SK-N-SH (cell line): ENCODE measurements at regions not wholly inside any gene's neighbourhood (a gene's known extent, or its start where the extent isn't known, plus 50 kb on each side); places are given as distances from the start of the nearest gene placed in this dataset.

Experiments
- CTCF ChIA-PET: fragments of 300-600, 350-600 bp; formaldehyde crosslinking; extraction: SDS; loops from one replicate; lab custom pipeline; 2021; lab: Yijun Ruan, JAX
- POLR2A ChIA-PET: fragments of 350-600 bp; sonication (Branson Sonifier 250); formaldehyde crosslinking; extraction: SDS; loops from one replicate; lab custom pipeline; 2020; ENCODE audit warnings: antibody characterized with exemption, inconsistent platforms; lab: Yijun Ruan, JAX
- DNase-seq: peaks from one replicate; pipeline ENCODE4 v3.0.0; 2012
- H2AFZ ChIP-seq: fragments of 200-600 bp; sonication (generic); 2 replicates; pipeline ENCODE4 v1.8.1; 2016; ENCODE audit warnings: antibody characterized with exemption, mild to moderate bottlenecking, low read depth
- H3F3A ChIP-seq: fragments of 200-600 bp; sonication (generic); replicated peaks from 2 replicates; pipeline ENCODE3; 2016; ENCODE audit warnings: antibody characterized with exemption, mild to moderate bottlenecking; ENCODE audit not compliant: insufficient read depth
- H3K27ac ChIP-seq, 2 experiments: fragments of 200-500 bp in 1 of 2; fragments of 200-600 bp in 1 of 2; sonication (Bioruptor generic) in 1 of 2; sonication (generic), shearing (Covaris generic) in 1 of 2; 2 replicates each; pipeline versions ENCODE4 v1.5.1 to v1.6.1; 2014 to 2016; ENCODE audit warnings: low read depth in 2 of 2, inconsistent platforms in 1 of 2, low read length in 1 of 2, mild to moderate bottlenecking in 1 of 2, mixed read lengths in 1 of 2
- H3K27me3 ChIP-seq: fragments of 200-600 bp; sonication (generic), shearing (Covaris generic); 2 replicates; pipeline ENCODE4 v1.6.1; 2016; ENCODE audit warnings: mixed run types; ENCODE audit not compliant: insufficient read depth
- H3K36me3 ChIP-seq, 2 experiments: fragments of 200-500 bp in 1 of 2; fragments of 200-600 bp in 1 of 2; sonication (Bioruptor generic) in 1 of 2; sonication (generic) in 1 of 2; replicated peaks in 1 of 2; 2 replicates each; pipeline versions ENCODE3 to v1.5.1; 2014 to 2016; ENCODE audit warnings: low read length in 1 of 2, mild to moderate bottlenecking in 1 of 2; ENCODE audit not compliant: insufficient read depth in 2 of 2, control insufficient read depth in 1 of 2
- H3K4me1 ChIP-seq, 2 experiments: fragments of 200-500 bp in 1 of 2; fragments of 200-600 bp in 1 of 2; sonication (Bioruptor generic) in 1 of 2; sonication (generic), shearing (Covaris generic) in 1 of 2; 2 replicates each; pipeline versions ENCODE4 v1.5.1 to v1.6.1; 2014 to 2016; ENCODE audit warnings: low read depth in 1 of 2, low read length in 1 of 2, mixed run types in 1 of 2; ENCODE audit not compliant: insufficient read depth in 2 of 2, control insufficient read depth in 1 of 2
- H3K4me2 ChIP-seq: fragments of 200-600 bp; sonication (generic), shearing (Covaris generic); 2 replicates; pipeline ENCODE4 v1.6.1; 2017; ENCODE audit warnings: mixed run types
- H3K4me3 ChIP-seq, 2 experiments: fragments of 200-500 bp in 1 of 2; fragments of 200-600 bp in 1 of 2; sonication (Bioruptor generic) in 1 of 2; sonication (generic), shearing (Covaris generic) in 1 of 2; 2 replicates each; pipeline versions ENCODE4 v1.5.1 to v1.8.1; 2014 to 2016; ENCODE audit warnings: low read depth in 2 of 2, inconsistent platforms in 1 of 2, low read length in 1 of 2, mild to moderate bottlenecking in 1 of 2, mixed read lengths in 1 of 2, moderate library complexity in 1 of 2
- H3K79me2 ChIP-seq: fragments of 200-600 bp; sonication (generic); 2 replicates; pipeline ENCODE4 v1.8.1; 2017; ENCODE audit warnings: mild to moderate bottlenecking; ENCODE audit not compliant: insufficient read depth
- H3K9ac ChIP-seq: fragments of 200-600 bp; sonication (generic); 2 replicates; pipeline ENCODE4 v1.6.1; 2017; ENCODE audit warnings: mixed run types
- H3K9me2 ChIP-seq: fragments of 200-600 bp; sonication (generic); 2 replicates; pipeline ENCODE4 v1.6.1; 2017; ENCODE audit warnings: mixed run types
- H3K9me3 ChIP-seq: fragments of 200-600 bp; sonication (generic); 2 replicates; pipeline ENCODE4 v1.6.1; 2017; ENCODE audit warnings: mixed run types, mild to moderate bottlenecking, moderate library complexity
- H4K20me1 ChIP-seq: fragments of 200-600 bp; sonication (generic); 2 replicates; pipeline ENCODE4 v1.6.1; 2017; ENCODE audit warnings: mild to moderate bottlenecking, mixed run types; ENCODE audit not compliant: insufficient read depth
- CHD2 ChIP-seq: fragments of 150-350 bp; IDR thresholded peaks from 2 replicates; pipeline ENCODE4 v1.6.1; 2018; ENCODE audit warnings: low read length; ENCODE audit not compliant: partially characterized antibody
- CTCF ChIP-seq: fragments of 200-600 bp; sonication (generic); IDR thresholded peaks from 2 replicates; pipeline ENCODE4 v1.6.1; 2017; ENCODE audit warnings: antibody characterized with exemption, mild to moderate bottlenecking, moderate library complexity
- ELF1 ChIP-seq: IDR thresholded peaks from 2 replicates; pipeline ENCODE4 v1.4.0; 2012
- EZH2phosphoT487 ChIP-seq: fragments of 200-600 bp; sonication (generic); IDR thresholded peaks from 2 replicates; pipeline ENCODE4 v1.6.1; 2017; ENCODE audit warnings: low read depth, mixed run types, mild to moderate bottlenecking, antibody characterized with exemption, moderate library complexity, borderline replicate concordance
- FOXM1 ChIP-seq: IDR thresholded peaks from 2 replicates; pipeline ENCODE4 v1.4.0; 2012; ENCODE audit warnings: low read depth, mild to moderate bottlenecking
- MAX ChIP-seq: IDR thresholded peaks from 2 replicates; pipeline ENCODE4 v1.4.0; 2012; ENCODE audit warnings: low read depth
- MEF2A ChIP-seq: IDR thresholded peaks from 2 replicates; pipeline ENCODE4 v1.4.0; 2012; ENCODE audit warnings: low read depth, borderline replicate concordance
- MXI1 ChIP-seq: IDR thresholded peaks from 2 replicates; pipeline ENCODE4 v1.6.1; 2012; ENCODE audit warnings: mild to moderate bottlenecking, low read depth, low read length, improper control_type of control experiment
- REST ChIP-seq: IDR thresholded peaks from 2 replicates; pipeline ENCODE4 v1.6.1; 2012; ENCODE audit warnings: mild to moderate bottlenecking, low read depth, low read length, moderate library complexity
- RXRA ChIP-seq: IDR thresholded peaks from 2 replicates; pipeline ENCODE4 v1.4.0; 2012; ENCODE audit warnings: low read depth, mild to moderate bottlenecking, borderline replicate concordance
- SIN3A ChIP-seq: IDR thresholded peaks from 2 replicates; pipeline ENCODE4 v1.6.1; 2012; ENCODE audit warnings: low read depth, mild to moderate bottlenecking, low read length, moderate library complexity, borderline replicate concordance
- TAF1 ChIP-seq: IDR thresholded peaks from 2 replicates; pipeline ENCODE4 v1.6.1; 2012; ENCODE audit warnings: low read depth, mild to moderate bottlenecking, low read length, moderate library complexity, borderline replicate concordance
- TEAD4 ChIP-seq: IDR thresholded peaks from 2 replicates; pipeline ENCODE4 v1.4.0; 2012; ENCODE audit warnings: mild to moderate bottlenecking, borderline replicate concordance; ENCODE audit not compliant: insufficient read depth
- USF1 ChIP-seq: IDR thresholded peaks from 2 replicates; pipeline ENCODE4 v1.4.0; 2012; ENCODE audit warnings: low read depth, borderline replicate concordance
- YY1 ChIP-seq: IDR thresholded peaks from 2 replicates; pipeline ENCODE4 v1.4.0; 2012; ENCODE audit warnings: low read depth, mild to moderate bottlenecking
- WGBS: methylation state at CpG from one replicate; pipeline ENCODE4 v1.1.6; 2017; ENCODE audit warnings: low lambda C conversion rate; 5-methylcytosine and 5-hydroxymethylcytosine counted together

GRCh38 chr16:72406390-72406789 is 234.4 kb upstream of the PMFBP1 start:
- CTCF ChIA-PET, result interaction anchor here (0.9 to 1.1 kb wide), 2 partner anchors 19 to 164 kb away, joined by 3 read pairs; no protein-coding TSS in a partner anchor
- Histone ChIP-seq H3K27me3 (no peaks in the 10 kb centered on the region), H3K9me3 (peaks cover 11% of the 10 kb centered on the region; the same call in 1 of the 2 replicates), H3K4me2 (no peak overlapping the region), H3K9me2 (no peaks in the 10 kb centered on the region), H3K4me1 (no peaks in the 10 kb centered on the region), H3K79me2 (no peaks in the 10 kb centered on the region), H3K36me3 (no peaks in the 10 kb centered on the region), H3K4me3 (no peak overlapping the region), H3K27ac (no peak overlapping the region), H3F3A (no peaks in the 10 kb centered on the region), H2AFZ (no peak overlapping the region), H3K9ac (no peak overlapping the region), H4K20me1 (no peaks in the 10 kb centered on the region)
- no peak for DNase-seq
- TF ChIP-seq REST, result no peak
- TF ChIP-seq CTCF, result no peak
- TF ChIP-seq YY1, result no peak
- no peak for TF ChIP-seq EZH2phosphoT487
- TF ChIP-seq MAX, result no peak
- no peak for TF ChIP-seq CHD2
- no peak for TF ChIP-seq SIN3A
- TF ChIP-seq MEF2A, result no peak
- TF ChIP-seq TAF1, result no peak
- no peak for TF ChIP-seq MXI1
- TF ChIP-seq FOXM1, result no peak
- TF ChIP-seq RXRA, result no peak
- TF ChIP-seq USF1, result no peak
- no peak for TF ChIP-seq TEAD4
- TF ChIP-seq ELF1, result no peak
- 76% methylated on average over 1 of the region's 1 CpG for WGBS
- POLR2A ChIA-PET, result no interaction called here
